Endothelial cell (in vitro differentiated cells): ENCODE measurements at regions not wholly inside any gene's neighbourhood (a gene's known extent, or its start where the extent isn't known, plus 50 kb on each side); places are given as distances from the start of the nearest gene placed in this dataset.
"Not testable (repeated sequence)": the region's sequence is repeated elsewhere in the genome, so short reads cannot be mapped to it uniquely, and the experiment has no call there.

Source experiments
- DNase-seq: peaks from one replicate; pipeline ENCODE4 v3.0.0; 2021; ENCODE audit warnings: low spot score
- H3K27ac Mint-ChIP-seq: one replicate; pipeline ENCODE4 v1.8.0; 2021; ENCODE audit warnings: mixed read lengths, inconsistent platforms; ENCODE audit not compliant: unreplicated experiment
- H3K27me3 Mint-ChIP-seq: one replicate; pipeline ENCODE4 v1.8.0; 2021; ENCODE audit warnings: mild to moderate bottlenecking, moderate library complexity, mixed read lengths, inconsistent platforms; ENCODE audit not compliant: unreplicated experiment
- H3K36me3 Mint-ChIP-seq: one replicate; pipeline ENCODE4 v1.8.0; 2021; ENCODE audit warnings: mild to moderate bottlenecking, low read depth, mixed read lengths, inconsistent platforms; ENCODE audit not compliant: unreplicated experiment
- H3K4me1 Mint-ChIP-seq: one replicate; pipeline ENCODE4 v1.8.0; 2021; ENCODE audit warnings: mild to moderate bottlenecking, mixed read lengths, inconsistent platforms; ENCODE audit not compliant: unreplicated experiment
- H3K4me3 Mint-ChIP-seq: one replicate; pipeline ENCODE4 v1.8.0; 2021; ENCODE audit warnings: mild to moderate bottlenecking, mixed read lengths, inconsistent platforms; ENCODE audit not compliant: unreplicated experiment
- H3K9me3 Mint-ChIP-seq: one replicate; pipeline ENCODE4 v1.8.0; 2021; ENCODE audit warnings: mixed read lengths, inconsistent platforms; ENCODE audit not compliant: unreplicated experiment
- CTCF ChIP-seq: fragments of 200-600 bp; sonication (generic); IDR thresholded peaks from one replicate; pipeline ENCODE4 v1.5.0; 2021; ENCODE audit warnings: antibody characterized with exemption; ENCODE audit not compliant: unreplicated experiment

GRCh38 chr4:160563552-160564282 lies 1460.8 kb downstream of the RAPGEF2 start:
- H3K4me1 Mint-ChIP-seq: no peaks in the 10 kb centered on the region
- no peak for DNase-seq
- no peak overlapping the region for H3K4me3 Mint-ChIP-seq
- TF ChIP-seq CTCF: no peak
- no peaks in the 10 kb centered on the region for H3K36me3 Mint-ChIP-seq
- no peaks in the 10 kb centered on the region for H3K9me3 Mint-ChIP-seq
- H3K27ac Mint-ChIP-seq: no peak overlapping the region
- H3K27me3 Mint-ChIP-seq: no peaks in the 10 kb centered on the region

DNA sequence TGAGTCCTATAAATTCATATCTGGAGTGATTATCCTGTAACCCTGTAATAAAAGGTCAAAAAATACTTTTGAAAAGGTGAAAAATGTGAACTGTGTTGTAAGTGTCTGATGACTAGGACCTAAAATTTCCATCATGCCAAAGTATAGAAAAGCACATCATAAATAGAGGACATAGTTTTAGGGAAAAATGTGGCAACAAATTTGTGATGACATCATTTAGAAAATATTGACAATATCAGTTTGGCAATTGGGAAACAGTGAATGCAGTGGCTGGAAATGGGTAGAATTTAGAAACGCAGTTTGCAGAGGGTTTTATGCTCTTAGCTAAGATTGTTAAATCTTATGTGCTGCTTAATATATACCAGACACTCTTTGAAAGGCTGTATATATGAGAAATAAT lies 1464.8 kb downstream of the RAPGEF2 start:
- no peak for TF ChIP-seq CTCF
- no peak overlapping the region for H3K4me3 Mint-ChIP-seq
- H3K27me3 Mint-ChIP-seq: no peaks in the 10 kb centered on the region
- no peak overlapping the region for H3K27ac Mint-ChIP-seq
- H3K9me3 Mint-ChIP-seq: no peaks in the 10 kb centered on the region
- H3K36me3 Mint-ChIP-seq: no peaks in the 10 kb centered on the region
- DNase-seq: no peak
- no peaks in the 10 kb centered on the region for H3K4me1 Mint-ChIP-seq

- no peak for TF ChIP-seq CTCF
- no peaks in the 10 kb centered on the region for H3K27me3 Mint-ChIP-seq
- DNase-seq: no peak
- no peaks in the 10 kb centered on the region for H3K9me3 Mint-ChIP-seq
- H3K36me3 Mint-ChIP-seq: no peaks in the 10 kb centered on the region
- no peaks in the 10 kb centered on the region for H3K4me1 Mint-ChIP-seq
- no peak overlapping the region for H3K4me3 Mint-ChIP-seq
- no peak overlapping the region for H3K27ac Mint-ChIP-seq
Measured at GRCh38 chr4:160570271-160570670, 1467.4 kb downstream of the RAPGEF2 start.

DNA sequence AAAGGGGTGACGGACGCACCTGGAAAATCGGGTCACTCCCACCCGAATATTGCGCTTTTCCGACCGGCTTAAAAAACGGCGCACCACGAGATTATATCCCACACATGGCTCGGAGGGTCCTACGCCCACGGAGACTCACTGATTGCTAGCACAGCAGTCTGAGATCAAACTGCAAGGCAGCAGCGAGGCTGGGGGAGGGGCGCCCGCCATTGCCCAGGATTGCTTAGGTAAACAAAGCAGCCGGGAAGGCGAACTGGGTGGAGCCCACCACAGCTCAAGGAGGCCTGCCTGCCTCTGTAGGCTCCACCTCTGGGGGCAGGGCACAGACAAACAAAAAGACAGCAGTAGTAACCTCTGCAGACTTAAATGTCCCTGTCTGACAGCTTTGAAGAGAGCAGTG lies 1471.4 kb downstream of the RAPGEF2 start:
- not testable (repeated sequence) for H3K9me3 Mint-ChIP-seq, H3K27me3 Mint-ChIP-seq, H3K4me3 Mint-ChIP-seq, DNase-seq, H3K4me1 Mint-ChIP-seq, H3K36me3 Mint-ChIP-seq, H3K27ac Mint-ChIP-seq

DNA sequence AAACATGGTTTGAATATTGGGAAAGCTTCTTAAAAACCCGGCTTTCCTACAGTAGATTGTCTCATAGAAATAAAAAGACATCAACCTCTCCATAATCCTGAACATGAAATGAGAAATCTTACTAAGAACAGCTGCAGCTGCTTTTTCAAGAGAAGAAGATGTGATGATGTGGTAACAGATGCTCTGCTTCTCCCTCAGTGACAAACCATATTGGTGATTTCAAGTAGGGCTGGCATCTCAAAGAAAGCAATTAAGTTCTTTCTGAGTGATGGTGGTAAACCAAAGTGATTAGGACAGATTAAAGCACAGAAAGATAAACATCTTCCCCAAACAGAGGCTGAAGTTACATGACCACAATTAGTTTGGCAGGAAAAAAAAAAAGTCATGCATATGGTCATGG lies 1477.7 kb downstream of the RAPGEF2 start:
- no peak for TF ChIP-seq CTCF
- no peak for DNase-seq
- no peak overlapping the region for H3K4me3 Mint-ChIP-seq

More for the DNA sequence above, 1477.7 kb downstream of the RAPGEF2 start:
- no peaks in the 10 kb centered on the region for H3K4me1 Mint-ChIP-seq
- H3K27ac Mint-ChIP-seq: no peak overlapping the region
- no peaks in the 10 kb centered on the region for H3K27me3 Mint-ChIP-seq
- no peaks in the 10 kb centered on the region for H3K36me3 Mint-ChIP-seq
- peaks cover 7% of the 10 kb centered on the region for H3K9me3 Mint-ChIP-seq
